Urothelium cell line (cell line): ENCODE measurements at regions not wholly inside any gene's neighbourhood (a gene's known extent, or its start where the extent isn't known, plus 50 kb on each side); places are given as distances from the start of the nearest gene placed in this dataset.
A peak's percentile ranks its signal among the peaks of the same experiment; 100 is the strongest.
"Not testable (repeated sequence)": the region's sequence is repeated elsewhere in the genome, so short reads cannot be mapped to it uniquely, and the experiment has no call there.

ENCODE experiments used
- DNase-seq: peaks from one replicate; pipeline ENCODE4 v3.0.0; 2011; ENCODE audit warnings: low spot score, mixed read lengths
- FAIRE-seq: peaks from 2 replicates; lab custom pipeline; 2011; peaks lifted over from hg19 to GRCh38; lab: Jason Lieb, UNC

GRCh38 chr7:49099587-49100326, 175.4 kb downstream of the CDC14C start:
- DNase-seq (no peak), FAIRE-seq (peak; percentile 73)

GRCh38 chr7:49100908-49101740, 176.8 kb downstream of the CDC14C start:
- not testable (repeated sequence) for DNase-seq, FAIRE-seq

GRCh38 chr7:49102411-49102810, 178.1 kb downstream of the CDC14C start:
- FAIRE-seq, result no peak
- no peak for DNase-seq

GRCh38 chr7:49111706-49112105, 187.4 kb downstream of the CDC14C start:
- FAIRE-seq (no peak), DNase-seq (no peak)

GRCh38 chr7:49112222-49112621, 187.9 kb downstream of the CDC14C start:
- DNase-seq (no peak), FAIRE-seq (no peak)

- FAIRE-seq (no peak), DNase-seq (no peak)
These were observed 188.3 kb downstream of the CDC14C start for GRCh38 chr7:49112647-49113046.

- no peak for DNase-seq
- no peak for FAIRE-seq
These were observed 195.4 kb downstream of the CDC14C start for GRCh38 chr7:49119706-49120105.

- no peak for FAIRE-seq
These were observed 200.9 kb downstream of the CDC14C start for GRCh38 chr7:49125246-49125645.

GRCh38 chr7:49127359-49127913, 203.1 kb downstream of the CDC14C start:
- DNase-seq (no peak), FAIRE-seq (no peak)

More at GRCh38 chr7:49125246-49125645, 200.9 kb downstream of the CDC14C start:
- no peak for DNase-seq

- no peak for DNase-seq
- no peak for FAIRE-seq
These were observed 213.6 kb downstream of the CDC14C start for GRCh38 chr7:49137978-49138377.

- DNase-seq (no peak), FAIRE-seq (no peak)
These were observed 226.1 kb downstream of the CDC14C start for GRCh38 chr7:49150486-49150885.

- no peak for DNase-seq
- no peak for FAIRE-seq
These were observed 226.8 kb downstream of the CDC14C start for GRCh38 chr7:49151146-49151545.

- no peak for FAIRE-seq
- DNase-seq, result no peak
These were observed 234.0 kb downstream of the CDC14C start for GRCh38 chr7:49158321-49158720.

GRCh38 chr7:49159536-49159935, 235.2 kb downstream of the CDC14C start:
- DNase-seq, result no peak
- no peak for FAIRE-seq

- FAIRE-seq (no peak), DNase-seq (peak; percentile 14)
These were observed 242.1 kb downstream of the CDC14C start for GRCh38 chr7:49166441-49166840.

- no peak for DNase-seq
These were observed 248.3 kb downstream of the CDC14C start for GRCh38 chr7:49172639-49173038.

GRCh38 chr7:49174396-49174795, 250.0 kb downstream of the CDC14C start:
- no peak for FAIRE-seq
- peak; percentile 61 for DNase-seq

More at GRCh38 chr7:49172639-49173038, 248.3 kb downstream of the CDC14C start:
- FAIRE-seq, result peak; percentile 37

GRCh38 chr7:49187543-49188268, 263.4 kb downstream of the CDC14C start:
- no peak for DNase-seq
- FAIRE-seq, result no peak

GRCh38 chr7:49228426-49229098, 304.2 kb downstream of the CDC14C start:
- no peak for FAIRE-seq
- DNase-seq, result no peak

- FAIRE-seq, result no peak
- no peak for DNase-seq
These were observed 304.9 kb downstream of the CDC14C start for GRCh38 chr7:49229246-49229645.
